ENCODE measurements at regions not wholly inside any gene's neighbourhood (a gene's known extent, or its start where the extent isn't known, plus 50 kb on each side); places are given as distances from the start of the nearest gene placed in this dataset.

GRCh38 chr20:23163562-23163961 is 77.4 kb upstream of the CD93 start:
- no peak for DNase-seq

DNA sequence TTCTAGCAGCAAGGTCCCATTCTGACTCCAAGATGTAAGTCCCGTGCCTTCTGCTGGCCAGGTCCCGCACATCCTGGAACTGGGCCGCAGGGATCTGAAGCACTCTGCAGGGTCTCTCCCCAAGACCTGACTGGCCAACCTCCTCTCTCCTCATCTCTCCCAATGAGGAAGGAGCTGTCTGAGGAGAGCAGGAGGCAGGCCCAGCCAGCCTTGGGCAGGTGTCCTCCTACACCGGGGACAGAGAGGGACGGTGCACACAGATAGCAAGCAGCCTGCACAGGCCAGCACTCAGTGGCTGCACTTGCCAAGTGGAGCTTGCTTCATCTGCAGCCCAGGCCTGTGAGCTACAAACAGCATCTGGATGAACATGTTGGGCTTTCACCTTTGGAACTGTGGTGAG is 76.8 kb upstream of the CD93 start:
- no peak for DNase-seq

- peak; percentile 68 for DNase-seq
Measured at GRCh38 chr20:23161968-23162696, 76.0 kb upstream of the CD93 start.

GRCh38 chr20:23161244-23161891 is 75.2 kb upstream of the CD93 start:
- DNase-seq: no peak

- DNase-seq: no peak
Measured at GRCh38 chr20:23160536-23161243, 74.6 kb upstream of the CD93 start.

DNA sequence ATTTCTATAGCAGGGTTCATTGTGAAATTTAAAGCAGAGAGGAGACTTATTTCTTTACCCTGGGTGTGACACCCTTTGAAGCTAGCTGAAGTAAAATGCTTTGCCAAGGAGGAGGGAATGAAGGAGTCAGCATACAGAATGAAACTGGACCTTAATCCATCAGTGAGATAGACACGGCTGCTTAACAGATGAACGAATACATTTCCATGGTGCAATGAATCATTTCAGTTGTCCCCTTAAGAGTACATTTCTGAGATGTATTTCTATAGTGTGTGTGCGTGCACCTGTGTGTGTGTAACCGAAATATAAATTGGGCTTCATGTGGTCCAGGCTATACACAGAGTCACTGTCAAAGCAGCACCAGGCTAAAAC is 73.8 kb upstream of the CD93 start:
- no peak for DNase-seq

DNA sequence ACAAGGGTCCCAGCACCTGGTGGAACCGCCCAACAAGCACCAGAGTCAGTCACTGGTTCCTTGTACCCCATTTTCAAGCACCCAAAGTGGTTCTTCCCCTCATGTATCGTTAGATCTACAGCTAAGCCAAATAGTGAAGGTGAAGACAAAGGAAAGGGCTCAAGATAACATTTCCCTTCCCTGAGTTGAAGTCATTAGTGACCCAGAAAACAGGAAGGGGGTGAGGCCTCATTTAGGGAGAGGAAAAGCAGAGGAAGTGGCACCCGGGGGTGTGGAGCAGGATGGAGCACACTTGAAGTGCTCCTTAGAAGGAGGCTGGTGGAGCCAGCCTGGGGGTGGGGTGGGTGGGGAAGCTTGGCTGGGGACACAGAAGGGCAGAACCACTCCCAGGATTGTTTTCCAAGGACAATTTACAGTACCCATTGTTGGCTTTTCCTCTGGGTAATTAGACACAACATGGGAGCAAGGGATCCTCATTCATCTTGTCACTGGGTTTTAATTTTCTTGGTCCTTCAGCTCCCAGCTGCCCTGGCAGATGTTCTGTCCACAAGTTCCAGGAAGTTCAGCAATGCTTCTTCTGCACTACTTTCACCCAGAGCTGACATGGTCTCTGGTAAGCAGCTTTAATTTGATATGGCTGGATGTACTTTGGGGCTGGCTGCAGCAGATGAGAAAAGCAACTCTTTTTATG is 73.3 kb upstream of the CD93 start:
- no peak for DNase-seq

- DNase-seq: peak; percentile 10
Measured at GRCh38 chr20:23157734-23158133, 71.6 kb upstream of the CD93 start.

GRCh38 chr20:23156842-23157423 is 70.8 kb upstream of the CD93 start:
- no peak for DNase-seq

GRCh38 chr20:23156170-23156841 is 70.2 kb upstream of the CD93 start:
- peak; percentile 30 for DNase-seq

- DNase-seq: peak; percentile 10
Measured at GRCh38 chr20:23155141-23155590, 69.0 kb upstream of the CD93 start.

DNA sequence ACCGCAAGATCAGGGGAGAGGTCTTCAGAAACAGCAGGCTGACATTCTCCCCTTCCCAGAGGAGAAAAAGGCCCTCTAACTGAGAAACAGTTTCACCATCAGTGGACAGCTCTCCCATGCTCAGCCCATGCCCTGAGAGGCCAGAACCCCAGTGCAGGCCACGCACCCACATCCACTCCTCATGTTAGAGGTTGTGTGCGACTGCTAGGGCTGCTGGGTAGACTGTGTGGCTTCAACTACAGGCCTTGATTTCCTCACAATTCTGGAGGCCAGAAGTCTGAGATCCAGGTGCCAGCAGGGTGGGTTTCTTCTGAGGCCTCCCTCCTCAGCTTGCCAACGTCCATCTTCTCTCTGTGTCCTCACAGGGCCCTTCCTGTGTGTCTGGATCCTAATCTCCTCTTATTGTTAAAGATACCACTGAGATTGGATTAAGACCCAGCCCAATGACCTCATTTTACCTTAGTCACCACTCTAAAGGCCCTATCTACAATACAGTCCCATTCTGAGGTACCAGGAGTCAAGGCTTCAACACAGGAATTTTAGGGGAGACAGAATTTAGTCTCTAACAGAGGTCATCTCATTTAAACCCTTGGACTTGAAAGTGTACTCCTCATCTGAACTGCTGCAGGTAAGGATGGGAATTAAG is 67.7 kb upstream of the CD93 start:
- DNase-seq: peak; percentile 5

DNA sequence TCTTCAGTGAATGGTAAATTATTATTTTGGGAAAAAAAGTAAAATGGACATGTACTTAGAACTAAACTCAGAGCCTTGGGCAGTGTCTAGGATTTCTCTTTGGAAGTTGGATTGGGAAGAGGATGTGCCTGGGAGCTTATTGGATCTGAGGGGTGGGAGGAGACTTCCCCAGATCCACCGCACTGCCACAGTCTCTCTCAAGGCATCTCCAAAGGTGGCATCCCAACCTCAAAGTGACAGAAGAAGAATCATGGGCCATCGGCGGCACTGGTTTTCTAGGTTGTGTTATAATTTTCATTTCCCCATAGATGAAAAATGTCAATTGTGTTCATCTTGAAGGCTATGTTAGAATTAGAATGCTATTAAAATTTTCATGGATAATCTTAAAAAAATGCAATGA is 66.8 kb upstream of the CD93 start:
- no peak for DNase-seq

DNA sequence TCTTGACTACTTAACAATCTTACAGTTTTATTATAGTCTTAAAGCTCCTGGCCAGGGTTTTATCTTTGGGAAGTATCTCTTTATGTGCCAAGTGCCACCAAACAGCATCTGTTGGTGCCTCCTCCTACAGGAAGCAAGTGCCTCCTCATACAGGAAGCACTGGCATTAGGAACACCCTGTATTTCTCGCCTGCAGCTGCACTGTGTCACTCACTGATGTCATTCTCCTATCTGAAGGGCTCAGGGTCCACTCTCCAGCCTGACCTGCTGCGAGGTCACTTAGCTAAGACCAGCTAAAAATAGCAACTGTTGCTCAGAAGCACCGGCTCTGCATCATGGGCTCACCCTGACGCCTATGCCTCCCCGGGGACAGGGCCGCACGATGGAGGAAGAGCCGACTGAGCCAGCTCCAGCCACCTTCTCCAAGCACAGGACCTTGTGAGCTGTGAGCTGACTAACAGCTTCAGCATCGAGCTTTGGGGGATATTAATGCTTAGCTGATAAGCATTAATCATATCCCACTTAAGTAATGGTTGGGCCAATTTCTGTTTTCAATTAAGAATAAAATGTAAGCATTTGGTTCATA is 66.3 kb upstream of the CD93 start:
- peak; percentile 57 for DNase-seq

DNA sequence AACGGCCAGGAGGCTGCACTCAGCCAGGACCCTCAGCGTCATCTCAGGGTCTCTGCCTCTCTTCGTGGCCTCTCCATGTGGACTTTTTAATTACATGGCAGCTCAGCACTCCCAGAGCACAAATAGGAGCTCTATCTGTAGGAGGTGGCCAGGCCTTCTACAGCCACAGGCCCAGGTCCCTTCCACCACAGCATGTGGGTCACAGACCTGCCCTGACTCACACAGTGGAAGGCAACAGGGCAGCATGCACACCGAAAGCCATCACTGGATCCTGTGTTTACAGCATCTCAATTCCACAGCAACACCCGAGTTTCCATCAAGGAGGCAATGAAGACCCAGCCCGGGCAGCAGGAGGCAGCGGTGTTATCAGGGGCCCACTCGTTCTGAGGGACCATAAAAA is 65.8 kb upstream of the CD93 start:
- DNase-seq: peak; percentile 15

GRCh38 chr20:23151008-23151703 is 65.0 kb upstream of the CD93 start:
- peak; percentile 8 for DNase-seq

- DNase-seq: peak; percentile 13
Measured at GRCh38 chr20:23150304-23151007, 64.3 kb upstream of the CD93 start.

DNA sequence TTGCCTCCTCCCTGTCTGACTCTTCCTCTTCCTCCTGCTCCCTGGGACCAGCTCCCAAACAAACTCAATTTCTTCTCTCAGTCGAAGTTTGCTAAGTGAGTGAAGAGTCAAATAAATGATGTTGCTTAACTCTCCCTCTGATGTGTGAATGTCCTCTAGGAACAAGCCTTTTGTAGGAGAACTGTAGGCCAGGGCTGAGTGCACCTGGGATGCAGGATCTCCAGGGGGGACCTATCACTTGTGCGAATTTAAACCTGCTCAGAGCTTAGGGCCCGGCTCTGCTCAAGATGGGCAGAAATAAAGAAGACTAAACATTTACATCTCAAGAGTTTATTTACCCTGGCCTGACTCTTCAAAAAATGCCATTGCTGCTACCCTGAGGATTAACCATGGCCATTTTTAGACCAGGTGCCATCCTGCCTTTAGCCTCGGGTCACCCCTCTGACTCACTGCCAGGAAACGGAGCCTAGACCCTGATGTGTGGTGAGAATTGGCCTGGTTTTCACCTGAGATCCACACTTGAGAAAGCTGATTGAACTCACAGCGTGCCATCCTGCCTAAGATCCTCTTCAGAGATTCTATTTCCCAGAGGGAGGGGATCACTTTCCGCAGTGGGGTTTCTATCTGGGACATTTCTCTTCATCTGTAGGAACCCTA is 63.6 kb upstream of the CD93 start:
- DNase-seq: peak; percentile 10

DNA sequence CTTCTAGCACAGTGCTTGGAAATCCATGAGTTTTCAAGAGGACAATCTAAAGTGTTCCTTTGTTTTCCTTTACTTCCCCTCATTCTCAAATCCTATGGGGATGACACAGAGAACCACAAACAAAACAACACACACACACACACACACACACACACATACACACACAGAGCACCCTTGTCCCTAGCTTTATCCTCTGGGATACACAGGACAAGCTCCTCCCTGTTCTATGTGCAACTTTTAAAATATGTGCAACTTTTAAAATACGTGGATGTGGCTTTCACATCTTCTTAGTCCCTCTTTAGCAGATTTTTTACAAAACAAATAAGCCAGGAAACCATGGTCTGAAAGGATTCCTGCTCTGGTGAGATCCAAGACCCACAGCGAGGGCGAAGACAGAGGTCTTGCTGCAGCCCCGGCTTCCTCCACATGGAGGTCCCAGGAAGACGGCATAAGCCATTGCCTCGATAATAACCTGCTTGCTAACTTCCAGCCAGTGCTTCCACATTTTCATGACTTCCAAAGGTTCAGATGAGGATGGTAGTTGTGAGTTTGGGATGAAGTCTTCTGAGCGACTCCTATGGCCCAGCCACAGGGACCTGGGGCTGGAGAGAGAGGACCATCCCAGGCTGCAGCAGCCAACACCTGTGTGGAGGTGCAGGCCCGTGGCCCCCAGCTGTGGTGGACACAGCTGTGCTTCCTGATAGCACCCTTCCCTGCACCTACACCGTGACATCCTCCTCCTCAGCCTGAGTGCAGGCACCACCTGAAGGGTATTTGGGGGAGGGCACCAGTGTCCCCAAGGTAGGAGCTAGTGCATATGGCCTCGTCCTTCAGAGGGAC is 62.8 kb upstream of the CD93 start:
- peak; percentile 4 for DNase-seq

All from femur (tissue), 1 donor.